WTC11 (cell line): ENCODE measurements at regions not wholly inside any gene's neighbourhood (a gene's known extent, or its start where the extent isn't known, plus 50 kb on each side); places are given as distances from the start of the nearest gene placed in this dataset.

Experiments used
- ATAC-seq: fragments of 200-7000 bp; cut with Tn5 transposase; 2 replicates; pipeline ENCODE4 v1.10.0; 2021; ENCODE audit warnings: mild to moderate bottlenecking, moderate library complexity
- CTCF ChIA-PET: fragments of 300-600 bp; sonication (Branson Sonifier 250); formaldehyde crosslinking; loops from one replicate; lab custom pipeline; 2021; ENCODE audit warnings: antibody characterized with exemption; lab: Charles Lee
- POLR2A ChIA-PET: fragments of 350-600 bp; sonication (Branson Sonifier 250); formaldehyde crosslinking; loops from one replicate; lab custom pipeline; 2021; ENCODE audit warnings: antibody characterized with exemption; lab: Charles Lee
- DNase-seq: peaks from one replicate; pipeline ENCODE4 v3.0.0; 2021; ENCODE audit warnings: low spot score
- H3K27ac Mint-ChIP-seq: 2 replicates; pipeline ENCODE4 v1.8.0; 2021; ENCODE audit warnings: mixed read lengths
- H3K27me3 Mint-ChIP-seq: 2 replicates; pipeline ENCODE4 v1.8.0; 2021; ENCODE audit warnings: low read depth, mild to moderate bottlenecking, moderate library complexity, mixed read lengths
- H3K36me3 Mint-ChIP-seq: 2 replicates; pipeline ENCODE4 v1.8.0; 2021; ENCODE audit warnings: mixed read lengths
- H3K4me1 Mint-ChIP-seq: 2 replicates; pipeline ENCODE4 v1.8.0; 2022; ENCODE audit warnings: mixed read lengths
- H3K4me3 Mint-ChIP-seq: 2 replicates; pipeline ENCODE4 v1.8.0; 2021; ENCODE audit warnings: mild to moderate bottlenecking, moderate library complexity, mixed read lengths
- H3K9me3 Mint-ChIP-seq: 2 replicates; pipeline ENCODE4 v1.8.0; 2021; ENCODE audit warnings: mixed read lengths
- ATF1 ChIP-seq: sonication (generic); formaldehyde crosslinking; IDR thresholded peaks from 2 replicates; pipeline ENCODE4 v1.8.1; 2023; ENCODE audit warnings: mild to moderate bottlenecking, moderate library complexity, missing genetic modification reagents
- CBFB ChIP-seq: sonication (generic); formaldehyde crosslinking; IDR thresholded peaks from 2 replicates; pipeline ENCODE4 v1.8.1; 2022; ENCODE audit warnings: mild to moderate bottlenecking, low read depth, missing genetic modification reagents
- CDX4 ChIP-seq: fragments of 250-450 bp; sonication (Bioruptor Pico); IDR thresholded peaks from 2 replicates; pipeline ENCODE4 v1.9.0; 2021; ENCODE audit warnings: moderate library complexity, mild to moderate bottlenecking, inconsistent platforms, borderline replicate concordance
- CTCF ChIP-seq: fragments of 200-600 bp; IDR thresholded peaks from 2 replicates; pipeline ENCODE4 v1.8.0; 2022; ENCODE audit warnings: antibody characterized with exemption
- E2F1 ChIP-seq: sonication (generic); formaldehyde crosslinking; IDR thresholded peaks from 2 replicates; pipeline ENCODE4 v1.8.0; 2022; ENCODE audit warnings: mild to moderate bottlenecking, missing genetic modification reagents
- EMX1 ChIP-seq: fragments of 250-450 bp; sonication (Bioruptor Pico); IDR thresholded peaks from 2 replicates; pipeline ENCODE4 v1.8.0; 2021; ENCODE audit warnings: mild to moderate bottlenecking
- FOXP1 ChIP-seq: sonication (generic); formaldehyde crosslinking; IDR thresholded peaks from 2 replicates; pipeline ENCODE4 v1.8.0; 2022; ENCODE audit warnings: missing genetic modification reagents, mild to moderate bottlenecking, moderate library complexity, borderline replicate concordance
- JAZF1 ChIP-seq: fragments of 250-450 bp; sonication (Bioruptor Pico); IDR thresholded peaks from 2 replicates; pipeline ENCODE4 v1.9.0; 2021; ENCODE audit warnings: moderate library complexity, mild to moderate bottlenecking, inconsistent platforms
- KAT7 ChIP-seq: sonication (generic); formaldehyde crosslinking; IDR thresholded peaks from 2 replicates; pipeline ENCODE4 v1.8.1; 2023; ENCODE audit warnings: missing genetic modification reagents, mild to moderate bottlenecking, borderline replicate concordance
- MLX ChIP-seq: sonication (generic); formaldehyde crosslinking; IDR thresholded peaks from 2 replicates; pipeline ENCODE4 v1.8.1; 2023; ENCODE audit warnings: mild to moderate bottlenecking, missing genetic modification reagents, moderate library complexity
- NR3C1 ChIP-seq: sonication (generic); formaldehyde crosslinking; conservative IDR thresholded peaks from 2 replicates; pipeline ENCODE4 v1.8.1; 2023; ENCODE audit warnings: low read depth, mild to moderate bottlenecking, missing genetic modification reagents
- PRDM15 ChIP-seq: sonication (generic); formaldehyde crosslinking; IDR thresholded peaks from 2 replicates; pipeline ENCODE4 v1.8.0; 2022; ENCODE audit warnings: missing genetic modification reagents
- TEAD1 ChIP-seq: sonication (generic); formaldehyde crosslinking; IDR thresholded peaks from 2 replicates; pipeline ENCODE4 v1.8.0; 2022; ENCODE audit warnings: mild to moderate bottlenecking, missing genetic modification reagents
- TP53 ChIP-seq: sonication (generic); formaldehyde crosslinking; IDR thresholded peaks from 2 replicates; pipeline ENCODE4 v1.8.1; 2023; ENCODE audit warnings: mild to moderate bottlenecking, missing genetic modification reagents
- ZBTB21 ChIP-seq: sonication (generic); formaldehyde crosslinking; IDR thresholded peaks from 2 replicates; pipeline ENCODE4 v1.8.1; 2023; ENCODE audit warnings: mild to moderate bottlenecking, missing genetic modification reagents, borderline replicate concordance

- no peak for TF ChIP-seq E2F1 (CRISPR knock-in tag)
Observed at GRCh38 chr13:104784891-104785290, 1718.7 kb upstream of the SLC10A2 start (continued).

- DNase-seq (no peak), ATAC-seq (no peak)
- POLR2A ChIA-PET = no interaction called here
- no peak for TF ChIP-seq CDX4 (CRISPR knock-in tag)
- no peak for TF ChIP-seq ATF1 (CRISPR knock-in tag)
- TF ChIP-seq FOXP1 (CRISPR knock-in tag) = no peak
- TF ChIP-seq ZBTB21 (CRISPR knock-in tag) = no peak
- H3K4me1 Mint-ChIP-seq = peaks cover 28% of the 10 kb centered on the region
- CTCF ChIA-PET = interaction anchor here (0.8 kb wide), 1 partner anchor 9 kb away, joined by 4 read pairs; no protein-coding TSS in a partner anchor
- no peaks in the 10 kb centered on the region for H3K27me3 Mint-ChIP-seq
- H3K27ac Mint-ChIP-seq = no peak overlapping the region
- peaks cover 5% of the 10 kb centered on the region; the same call in 1 of the 2 replicates for H3K36me3 Mint-ChIP-seq
- H3K9me3 Mint-ChIP-seq = peaks cover 18% of the 10 kb centered on the region
- H3K4me3 Mint-ChIP-seq = no peak overlapping the region
Observed at GRCh38 chr13:104782741-104783140, 1716.5 kb upstream of the SLC10A2 start.

GRCh38 chr13:104779311-104779993 lies 1713.2 kb upstream of the SLC10A2 start:
- no peak overlapping the region for H3K4me3 Mint-ChIP-seq
- TF ChIP-seq CBFB = no peak
- TF ChIP-seq NR3C1 (CRISPR knock-in tag) = no peak
- H3K4me1 Mint-ChIP-seq = peaks cover 34% of the 10 kb centered on the region
- POLR2A ChIA-PET = interaction anchor here (0.6 kb wide), 1 partner anchor 9 kb away, joined by 6 read pairs; no protein-coding TSS in a partner anchor
- peaks cover 14% of the 10 kb centered on the region for H3K36me3 Mint-ChIP-seq
- peak overlapping the region; percentile 71; the same call in 1 of the 2 replicates for H3K27ac Mint-ChIP-seq
- no peaks in the 10 kb centered on the region for H3K27me3 Mint-ChIP-seq
- CTCF ChIA-PET = interaction anchor here (0.5 to 0.6 kb wide), 2 partner anchors 17 to 124 kb away, joined by 4 to 6 read pairs; no protein-coding TSS in a partner anchor
- DNase-seq (peak; percentile 22), ATAC-seq (peak; percentile 94)
- H3K9me3 Mint-ChIP-seq = peaks cover 32% of the 10 kb centered on the region

- ChIA-PET POLR2A (no interaction called here), CTCF (interaction anchor here (0.5 to 1.6 kb wide), 15 partner anchors 9 to 1762 kb away, joined by 3 to 8 read pairs (median 4); partner anchors contain the start of gene EFNB2)
- no peaks in the 10 kb centered on the region for H3K27me3 Mint-ChIP-seq
- no peak overlapping the region for H3K4me3 Mint-ChIP-seq
- peaks cover 14% of the 10 kb centered on the region for H3K9me3 Mint-ChIP-seq
- ATAC-seq (peak; percentile 92), DNase-seq (no peak)
- H3K4me1 Mint-ChIP-seq = peaks cover 18% of the 10 kb centered on the region
- peaks cover 9% of the 10 kb centered on the region for H3K36me3 Mint-ChIP-seq
- H3K27ac Mint-ChIP-seq = no peak overlapping the region
- TF ChIP-seq EMX1 (CRISPR knock-in tag) = no peak
- TF ChIP-seq KAT7 = no peak
- TF ChIP-seq JAZF1 (CRISPR knock-in tag) = no peak
- TF ChIP-seq CBFB = no peak
- peak; percentile 52 for TF ChIP-seq CTCF
Observed at GRCh38 chr13:104773775-104774174, 1707.6 kb upstream of the SLC10A2 start.

GRCh38 chr13:104769545-104769944 lies 1703.3 kb upstream of the SLC10A2 start:
- H3K9me3 Mint-ChIP-seq = peaks cover under 1% of the 10 kb centered on the region; the same call in 1 of the 2 replicates
- H3K27ac Mint-ChIP-seq = no peak overlapping the region
- H3K4me3 Mint-ChIP-seq = no peak overlapping the region
- H3K36me3 Mint-ChIP-seq = no peaks in the 10 kb centered on the region
- H3K27me3 Mint-ChIP-seq = no peaks in the 10 kb centered on the region
- ChIA-PET CTCF (no interaction called here), POLR2A (no interaction called here)
- DNase-seq (no peak), ATAC-seq (no peak)
- H3K4me1 Mint-ChIP-seq = peaks cover 8% of the 10 kb centered on the region
- TF ChIP-seq PRDM15 (CRISPR knock-in tag) = no peak
- TF ChIP-seq E2F1 (CRISPR knock-in tag) = no peak
- TF ChIP-seq TP53 = no peak
- no peak for TF ChIP-seq MLX (CRISPR knock-in tag)
- TF ChIP-seq TEAD1 (CRISPR knock-in tag) = no peak
